ENCODE measurements at regions not wholly inside any gene's neighbourhood (a gene's known extent, or its start where the extent isn't known, plus 50 kb on each side); places are given as distances from the start of the nearest gene placed in this dataset.

GRCh38 chrX:43508694-43509093, 147.4 kb upstream of the MAOA start:
- no peak for DNase-seq (ENCODE audit: low read depth)

DNA sequence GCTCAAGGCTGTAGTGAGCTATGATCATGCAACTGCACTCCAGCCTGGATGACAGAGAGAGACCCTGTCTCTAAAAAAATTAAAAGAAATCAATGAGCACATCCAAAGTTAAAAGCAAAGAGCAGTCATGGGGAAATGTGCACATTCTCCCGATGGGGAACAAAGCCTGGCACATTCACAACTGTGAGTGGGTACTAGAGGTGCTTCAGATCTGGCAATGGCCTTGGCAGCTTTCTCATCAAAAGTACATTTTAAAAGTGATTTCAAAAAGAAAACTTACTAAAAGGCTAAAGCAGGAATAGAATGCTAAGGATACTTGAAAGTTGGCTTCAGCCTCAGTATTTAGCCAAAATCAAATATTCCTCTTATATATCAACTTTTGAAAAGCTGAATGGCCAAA, 145.9 kb upstream of the MAOA start:
- DNase-seq (ENCODE audit: low read depth) = no peak

DNA sequence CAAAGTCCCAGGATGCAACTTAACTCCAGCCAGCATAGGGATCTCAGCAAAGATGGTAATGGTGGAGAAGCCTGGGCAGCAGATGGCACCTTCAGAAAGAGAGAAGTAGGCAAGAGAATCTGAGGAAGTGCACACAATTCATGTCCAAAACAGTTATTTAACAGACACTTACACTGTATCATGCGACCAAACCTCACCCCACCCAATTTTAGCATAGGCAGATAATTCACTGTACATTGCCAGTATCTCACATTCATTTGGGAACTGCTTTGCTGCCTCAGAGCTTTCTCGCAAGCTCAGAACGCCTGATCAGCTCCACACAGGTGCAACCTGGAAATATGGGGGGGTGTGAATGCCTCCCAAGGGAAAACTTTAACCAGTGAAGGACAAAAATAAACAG, 143.0 kb upstream of the MAOA start:
- no peak for DNase-seq (ENCODE audit: low read depth)

GRCh38 chrX:43514820-43515219, 141.3 kb upstream of the MAOA start:
- DNase-seq (ENCODE audit: low read depth) = no peak

DNA sequence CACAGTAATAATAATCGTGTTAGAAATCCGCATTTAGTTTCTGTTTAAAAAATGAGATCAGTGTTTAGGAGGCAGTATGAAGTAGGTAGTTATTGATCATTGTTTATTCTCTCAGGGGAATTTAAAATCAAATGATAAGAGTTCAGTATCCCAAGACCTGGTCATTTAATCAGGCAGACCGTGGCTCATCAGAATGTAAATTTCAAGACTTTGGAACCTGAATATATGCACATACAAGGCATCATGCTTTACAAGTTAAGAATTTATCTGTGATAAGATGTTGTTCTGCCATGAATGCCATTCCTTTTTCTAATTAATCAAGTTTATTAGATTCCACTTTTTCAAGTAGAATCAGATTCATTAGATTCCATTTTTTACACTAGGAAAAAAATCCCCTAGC, 133.5 kb upstream of the MAOA start:
- no peak for DNase-seq (ENCODE audit: low read depth)

DNA sequence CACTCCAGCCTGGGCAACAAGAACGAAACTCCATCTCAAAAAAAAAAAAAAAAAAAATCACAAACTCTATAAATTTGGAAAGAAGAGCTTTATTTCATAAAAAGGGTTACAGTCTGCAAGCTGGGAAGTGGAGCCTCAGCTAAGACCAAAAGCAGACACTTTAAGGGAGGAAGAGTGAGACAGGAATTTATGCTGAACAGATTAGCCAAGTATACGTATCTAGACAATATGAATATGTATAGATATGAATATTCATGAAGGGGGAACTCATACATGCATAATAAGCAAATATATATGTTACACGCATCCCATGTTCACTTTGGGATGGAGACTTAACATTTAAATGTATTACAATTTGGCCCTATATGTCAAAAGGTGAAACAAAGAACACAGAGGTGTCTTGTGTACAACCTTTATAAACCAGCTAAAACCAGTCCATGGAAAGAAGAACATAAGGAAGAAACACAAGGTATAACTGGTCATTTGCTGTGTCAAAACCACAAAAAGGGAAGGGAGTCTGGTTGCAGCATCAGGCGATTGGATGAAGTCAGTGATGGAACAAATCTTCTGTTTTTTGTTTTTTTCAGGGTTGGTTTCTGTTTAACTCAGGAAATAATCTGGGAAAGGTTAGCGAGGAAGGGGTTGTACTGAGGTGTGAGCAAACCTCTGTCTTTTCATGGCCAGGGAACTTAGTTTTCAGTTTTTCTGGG, 130.0 kb upstream of the MAOA start:
- no peak for DNase-seq (ENCODE audit: low read depth)

DNA sequence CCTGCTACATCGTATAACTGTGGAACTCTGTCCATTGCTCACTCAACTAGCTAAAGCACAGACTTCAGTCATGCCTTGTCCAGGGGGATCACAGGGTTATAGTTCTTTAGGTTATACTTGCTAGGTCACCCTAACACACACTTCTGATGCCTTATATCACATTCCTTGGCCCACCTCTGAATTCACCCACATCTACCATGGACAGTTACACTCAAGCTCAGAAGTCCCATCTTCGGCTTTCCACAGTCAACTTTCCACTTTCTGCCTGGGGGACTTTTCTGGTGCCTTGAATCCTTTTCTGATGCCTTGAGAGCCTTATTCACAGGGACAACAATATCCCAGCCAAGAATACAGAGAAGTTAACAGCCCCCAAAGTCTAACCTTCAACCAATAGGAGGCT, 129.2 kb upstream of the MAOA start:
- DNase-seq (ENCODE audit: low read depth) = no peak

- DNase-seq (ENCODE audit: low read depth) = no peak
Observed at GRCh38 chrX:43527801-43528200, 128.3 kb upstream of the MAOA start.

DNA sequence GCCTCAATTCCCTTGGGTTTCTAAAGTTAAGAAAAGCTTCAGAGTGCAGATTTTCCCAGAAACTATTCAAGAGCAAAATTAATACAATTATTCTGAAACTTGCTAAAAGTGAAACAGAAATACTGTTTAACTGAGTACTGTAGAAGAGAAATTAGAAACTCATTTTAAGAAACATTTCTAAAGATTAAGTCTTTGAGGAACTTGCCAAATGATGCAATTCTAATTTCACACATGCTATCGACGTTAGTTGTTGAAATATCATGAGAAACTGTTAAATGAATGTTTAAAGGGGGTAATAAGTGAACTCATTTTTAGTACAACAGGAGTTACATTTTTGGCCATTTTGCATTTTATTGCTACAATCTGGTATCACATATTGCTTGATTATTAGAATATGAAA, 125.3 kb upstream of the MAOA start:
- no peak for DNase-seq (ENCODE audit: low read depth)

DNA sequence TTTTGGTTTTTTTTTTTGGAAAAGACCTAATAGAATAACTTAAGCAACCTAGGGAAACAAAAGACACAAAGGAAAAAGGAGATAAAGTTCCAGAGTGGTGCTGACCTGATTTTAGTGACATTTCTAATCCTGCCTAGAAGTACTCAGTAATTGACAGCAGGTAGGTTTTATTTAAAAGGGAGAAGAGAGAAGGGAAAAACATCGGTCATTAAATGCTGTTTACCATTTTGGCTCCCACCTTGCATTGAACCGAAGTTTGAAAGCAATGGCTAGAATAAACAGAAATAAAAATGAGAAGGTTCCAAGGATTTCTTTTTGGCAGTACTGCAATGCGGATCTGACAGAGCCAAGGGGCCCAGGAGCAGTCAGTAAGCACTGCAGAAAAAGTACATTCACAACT, 115.8 kb upstream of the MAOA start:
- no peak for DNase-seq (ENCODE audit: low read depth)

DNA sequence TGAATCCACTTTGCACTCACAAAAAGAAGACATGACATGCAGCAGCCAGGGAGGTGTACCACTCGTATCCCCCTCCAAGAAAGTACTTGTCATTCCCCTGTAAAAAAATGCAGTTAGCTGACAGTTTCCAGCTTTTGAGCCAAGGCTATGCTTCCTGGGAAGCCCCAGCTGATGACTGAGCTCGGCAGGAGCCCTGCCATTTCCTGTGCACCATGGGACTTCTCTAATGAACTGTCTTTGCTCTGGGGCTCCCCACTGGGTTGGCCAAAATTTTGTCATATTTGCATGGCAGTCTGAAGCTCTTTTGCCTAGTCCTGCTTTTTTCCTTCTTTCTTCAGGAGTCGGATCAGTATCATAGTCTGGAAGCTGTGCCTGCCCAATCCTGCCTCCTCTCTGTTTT, 104.5 kb upstream of the MAOA start:
- DNase-seq (ENCODE audit: low read depth) = no peak

DNA sequence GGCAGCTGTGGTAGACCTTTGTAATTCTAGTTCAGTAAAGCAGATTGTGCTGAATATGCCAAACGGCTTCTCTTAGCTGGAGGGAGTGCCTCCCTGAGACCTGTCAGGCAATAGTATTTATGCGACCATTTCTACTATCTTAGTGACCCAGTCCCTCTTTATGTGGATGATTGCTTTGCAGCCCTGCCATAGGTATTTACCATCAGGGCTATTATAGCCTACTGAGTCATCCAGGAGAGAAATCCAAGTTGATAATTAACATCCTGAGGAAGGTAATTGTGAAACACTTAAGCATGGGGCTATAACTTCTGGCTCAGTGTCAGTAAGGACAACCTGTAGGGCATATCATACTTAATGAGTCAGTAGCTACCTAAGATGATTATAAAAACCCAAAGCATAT, 103.9 kb upstream of the MAOA start:
- no peak for DNase-seq (ENCODE audit: low read depth)

- DNase-seq (ENCODE audit: low read depth) = no peak
Observed at GRCh38 chrX:43552703-43553102, 103.4 kb upstream of the MAOA start.

GRCh38 chrX:43553257-43553656, 102.8 kb upstream of the MAOA start:
- DNase-seq (ENCODE audit: low read depth) = no peak

DNA sequence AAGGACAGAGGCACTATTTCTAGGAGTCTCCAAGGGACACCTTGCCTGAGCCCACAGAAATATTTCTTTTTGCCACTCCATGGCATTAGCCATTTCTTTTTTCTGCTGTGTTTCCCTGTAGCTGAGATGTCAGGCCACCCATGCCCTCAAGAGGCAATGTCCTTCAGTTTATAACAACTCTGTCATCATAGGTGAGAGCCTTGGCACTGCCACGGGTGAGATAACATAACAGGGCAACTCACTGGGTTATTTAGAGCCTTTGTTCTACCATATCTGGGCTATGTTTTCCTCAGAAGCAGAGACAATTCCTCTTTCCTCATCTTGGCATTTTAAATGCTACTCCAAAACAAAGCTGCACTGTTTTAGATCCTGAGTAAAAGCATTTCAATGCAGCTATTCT, 99.9 kb upstream of the MAOA start:
- DNase-seq (ENCODE audit: low read depth) = no peak

DNA sequence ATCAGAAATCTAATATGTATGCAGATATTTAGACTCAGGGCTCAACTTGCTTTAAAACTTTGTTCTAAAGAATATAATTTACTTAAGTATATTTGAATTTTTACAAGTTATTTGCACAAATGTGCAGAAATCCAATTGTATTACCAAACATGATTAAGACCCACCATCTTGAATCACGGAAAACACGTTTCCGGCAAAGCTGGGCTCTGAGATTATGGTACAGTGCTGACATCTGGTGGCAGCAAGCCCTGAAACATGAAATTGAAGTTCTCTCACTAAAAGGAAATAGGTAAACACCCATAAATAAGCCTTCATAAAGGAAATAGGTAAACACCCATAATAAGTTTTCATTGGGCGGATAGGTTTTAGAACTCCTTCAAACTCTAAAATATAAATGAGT, 98.3 kb upstream of the MAOA start:
- peak; percentile 41 for DNase-seq (ENCODE audit: low read depth)

DNA sequence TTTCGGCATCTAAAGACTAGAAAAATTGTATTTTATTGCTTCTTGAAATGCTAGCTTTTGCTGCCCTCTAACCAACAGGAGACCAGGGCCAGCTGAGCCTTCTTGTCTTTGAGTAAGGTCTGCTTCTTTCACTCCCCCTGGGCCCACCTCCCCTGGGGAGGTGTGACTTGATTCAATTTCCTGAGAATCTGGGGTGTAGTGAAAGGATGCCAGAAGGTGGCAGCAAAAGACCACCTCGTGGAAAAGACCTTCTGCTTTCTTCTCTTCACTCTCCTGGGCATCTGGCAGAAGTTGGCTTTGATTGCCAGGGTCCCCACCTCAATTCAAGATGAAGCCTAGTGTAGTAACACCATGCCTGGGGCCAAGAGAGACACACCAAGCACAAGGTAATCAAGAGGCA, 96.5 kb upstream of the MAOA start:
- peak; percentile 12 for DNase-seq (ENCODE audit: low read depth)

DNA sequence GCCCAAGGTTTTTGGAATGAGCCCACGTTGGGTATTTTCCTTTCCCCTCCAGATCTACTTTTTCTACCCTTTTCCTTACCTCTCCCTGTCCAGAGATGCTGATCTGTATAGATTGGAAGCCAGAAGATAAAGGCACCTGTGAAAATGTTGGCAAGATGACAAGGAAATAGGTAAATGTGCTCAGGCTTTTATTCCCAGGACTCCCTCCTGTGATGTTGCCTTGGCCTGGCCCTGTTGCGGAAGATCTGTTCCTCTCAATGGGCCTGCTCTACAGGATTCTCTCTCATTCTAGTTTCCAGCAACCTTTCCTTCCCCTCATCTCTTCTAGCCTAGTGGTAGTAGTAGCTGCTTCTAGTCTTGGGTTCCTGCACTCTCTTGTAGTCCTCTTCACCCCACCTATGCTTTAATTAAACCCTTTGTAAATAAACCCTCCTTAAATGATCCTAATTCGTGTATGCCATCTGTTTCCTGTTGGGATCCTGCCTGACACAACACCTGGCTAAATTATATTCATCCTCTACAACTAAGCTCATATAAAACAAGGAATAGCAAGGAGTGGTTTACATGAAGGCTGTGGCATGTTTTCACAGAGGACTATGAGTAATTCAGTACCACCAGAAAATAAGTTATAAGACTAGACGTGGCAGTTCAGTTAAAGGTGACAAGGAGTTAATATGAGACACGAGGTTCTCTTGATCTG, 95.7 kb upstream of the MAOA start:
- DNase-seq (ENCODE audit: low read depth) = no peak

DNA sequence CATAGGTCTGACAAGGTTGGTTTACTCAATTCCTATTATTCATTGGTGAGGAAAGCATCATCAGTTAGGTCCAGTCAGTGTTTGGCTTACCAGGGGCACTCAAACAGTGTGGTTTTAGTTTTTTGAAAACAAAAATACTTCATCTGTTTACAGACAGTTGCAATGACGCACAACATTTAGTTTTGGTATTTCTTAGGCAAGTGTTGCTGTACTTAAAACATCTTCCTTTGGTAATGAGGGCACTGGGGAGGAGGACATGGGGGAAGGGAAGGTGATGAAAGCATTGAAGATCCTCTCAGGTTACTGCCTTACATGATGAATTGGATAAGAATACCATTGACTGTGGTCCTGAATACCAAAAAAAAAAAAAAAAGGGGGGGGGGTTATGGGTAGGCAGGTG, 93.7 kb upstream of the MAOA start:
- no peak for DNase-seq (ENCODE audit: low read depth)

DNA sequence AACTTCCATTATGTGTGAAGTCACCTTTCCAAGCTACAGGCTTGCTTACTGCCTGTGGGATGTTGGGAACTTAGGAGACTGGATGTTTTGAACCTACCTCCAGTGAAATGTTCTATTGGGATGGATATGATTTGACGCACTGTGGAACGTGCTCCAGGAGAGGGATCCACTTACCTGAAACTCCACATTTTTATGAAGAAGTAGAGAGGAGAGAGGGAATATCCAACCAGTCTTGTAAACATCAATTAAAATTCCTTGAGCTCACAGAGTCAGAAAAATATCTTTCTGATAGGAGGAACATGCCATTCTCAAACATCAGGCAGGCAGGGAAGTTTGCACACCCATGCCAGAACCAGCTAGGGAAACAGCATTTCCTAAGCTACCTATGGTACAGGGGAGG, 91.1 kb upstream of the MAOA start:
- no peak for DNase-seq (ENCODE audit: low read depth)

DNA sequence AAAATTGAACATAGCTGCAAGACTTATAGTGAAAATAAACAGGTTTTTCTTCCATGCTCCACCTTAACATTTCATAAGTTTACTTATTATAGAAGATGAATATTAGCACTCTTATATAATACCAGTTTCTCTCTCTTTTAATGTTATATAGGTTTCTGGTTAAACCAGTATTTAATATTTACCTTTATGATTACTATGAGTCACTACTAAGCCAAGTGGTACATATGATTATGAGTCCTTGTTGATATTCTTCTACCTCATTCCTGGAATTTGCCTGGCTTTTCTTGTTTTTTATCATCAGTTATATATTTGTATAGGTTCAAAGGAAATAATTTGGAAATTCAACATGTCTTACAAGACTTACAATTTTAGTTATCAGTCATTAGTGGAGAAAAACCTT, 89.9 kb upstream of the MAOA start:
- DNase-seq (ENCODE audit: low read depth) = no peak

GRCh38 chrX:43573441-43574015, 82.6 kb upstream of the MAOA start:
- DNase-seq (ENCODE audit: low read depth) = no peak

DNA sequence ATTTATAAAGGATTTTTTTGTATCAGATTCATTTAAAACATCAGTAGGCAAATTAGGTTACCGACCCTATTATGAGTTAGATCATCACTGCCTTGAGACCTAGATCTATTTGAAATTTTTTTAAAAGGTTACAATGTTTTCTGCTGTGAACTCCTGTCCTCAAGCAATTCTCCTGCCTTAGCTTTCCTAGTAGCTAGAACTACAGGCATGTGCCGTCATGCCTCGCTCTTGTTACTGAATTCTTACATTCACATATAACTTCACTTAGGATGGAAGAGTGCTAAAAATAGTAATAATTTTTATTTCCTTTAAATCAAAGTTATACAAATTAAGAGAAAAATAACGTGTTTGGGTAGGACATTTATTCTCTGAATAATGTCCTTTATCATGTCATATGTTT, 75.5 kb upstream of the MAOA start:
- no peak for DNase-seq (ENCODE audit: low read depth)

DNA sequence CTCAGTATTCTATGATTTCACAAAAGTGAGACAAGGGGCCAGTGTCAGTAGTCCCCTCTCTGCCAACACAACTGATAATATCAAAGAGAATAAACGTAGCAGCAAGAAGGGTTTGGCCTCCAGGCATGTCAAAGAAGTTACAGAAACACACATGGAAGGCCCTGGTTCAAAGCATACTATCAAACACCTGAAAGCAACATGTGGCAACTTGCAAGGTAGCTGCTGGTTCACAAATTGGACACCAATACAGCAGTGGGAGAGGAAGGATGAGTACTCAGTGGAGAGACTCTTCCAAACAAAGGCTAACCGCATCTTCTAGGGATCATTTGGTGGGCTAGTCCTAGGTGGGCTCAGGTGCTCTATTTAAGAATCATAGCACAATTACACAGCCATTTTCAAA, 74.9 kb upstream of the MAOA start:
- no peak for DNase-seq (ENCODE audit: low read depth)
